ENCODE measurements at regions not wholly inside any gene's neighbourhood (a gene's known extent, or its start where the extent isn't known, plus 50 kb on each side); places are given as distances from the start of the nearest gene placed in this dataset.
"Not testable (repeated sequence)": the region's sequence is repeated elsewhere in the genome, so short reads cannot be mapped to it uniquely, and the experiment has no call there.

- no peak for TF ChIP-seq CTCF (IDR thresholded peaks at IDR 0.05)
- ATAC-seq: peak; percentile 90
- peaks cover 2% of the 10 kb centered on the region for H3K4me1 ChIP-seq (ENCODE audit: low read depth)
- no peaks in the 10 kb centered on the region for H3K36me3 ChIP-seq (ENCODE audit: low read depth)
- peak in 1 of 3 donors; percentile 42 for DNase-seq
- intact Hi-C loops (cut with DNase I, micrococcal nuclease): no loop called here
- H3K4me3 ChIP-seq: no peak overlapping the region
- no peaks in the 10 kb centered on the region for H3K9me3 ChIP-seq
Observed at GRCh38 chr5:124888050-124888506, 141.6 kb upstream of the ZNF608 start.

- no peak for DNase-seq
- no peaks in the 10 kb centered on the region for H3K36me3 ChIP-seq (ENCODE audit: low read depth)
- intact Hi-C loops (cut with DNase I, micrococcal nuclease): no loop called here
- TF ChIP-seq CTCF (IDR thresholded peaks at IDR 0.05): no peak
- ATAC-seq: peak; percentile 37
- H3K4me1 ChIP-seq (ENCODE audit: low read depth): peaks cover 2% of the 10 kb centered on the region
- no peaks in the 10 kb centered on the region for H3K9me3 ChIP-seq
- H3K4me3 ChIP-seq: no peak overlapping the region
Observed at GRCh38 chr5:124888622-124889485, 142.4 kb upstream of the ZNF608 start.

- no peak overlapping the region for H3K4me3 ChIP-seq
- H3K36me3 ChIP-seq (ENCODE audit: low read depth): no peaks in the 10 kb centered on the region
- ATAC-seq (peak; percentile 32), DNase-seq (no peak)
- no peaks in the 10 kb centered on the region for H3K9me3 ChIP-seq
- intact Hi-C loops (cut with DNase I, micrococcal nuclease): no loop called here
- H3K4me1 ChIP-seq (ENCODE audit: low read depth): peaks cover 2% of the 10 kb centered on the region
- no peak for TF ChIP-seq CTCF (IDR thresholded peaks at IDR 0.05)
Observed at GRCh38 chr5:124889486-124889825, 143.0 kb upstream of the ZNF608 start.

GRCh38 chr5:124889850-124890249, 143.4 kb upstream of the ZNF608 start:
- ATAC-seq: no peak
- Histone ChIP-seq H3K4me1 (ENCODE audit: low read depth) (peaks cover 2% of the 10 kb centered on the region), H3K36me3 (ENCODE audit: low read depth) (no peaks in the 10 kb centered on the region), H3K4me3 (no peak overlapping the region), H3K9me3 (no peaks in the 10 kb centered on the region)
- DNase-seq: no peak
- intact Hi-C loops (cut with DNase I, micrococcal nuclease): no loop called here
- no peak for TF ChIP-seq CTCF (IDR thresholded peaks at IDR 0.05)

GRCh38 chr5:124890442-124890841, 144.0 kb upstream of the ZNF608 start:
- DNase-seq; ATAC-seq; intact Hi-C loops (cut with DNase I, micrococcal nuclease); H3K9me3 ChIP-seq; H3K4me3 ChIP-seq; H3K4me1 ChIP-seq (ENCODE audit: low read depth); H3K36me3 ChIP-seq (ENCODE audit: low read depth): not testable (repeated sequence)

GRCh38 chr5:124891179-124891578, 144.7 kb upstream of the ZNF608 start:
- peaks cover 2% of the 10 kb centered on the region for H3K4me1 ChIP-seq (ENCODE audit: low read depth)
- H3K9me3 ChIP-seq: no peaks in the 10 kb centered on the region
- ATAC-seq (peak; percentile 36), DNase-seq (no peak)
- no peaks in the 10 kb centered on the region for H3K36me3 ChIP-seq (ENCODE audit: low read depth)
- intact Hi-C loops (cut with DNase I, micrococcal nuclease): no loop called here
- TF ChIP-seq CTCF (IDR thresholded peaks at IDR 0.05): no peak
- no peak overlapping the region for H3K4me3 ChIP-seq

Measured in mucosa of descending colon (tissue), 3 donors.